ENCODE measurements at regions not wholly inside any gene's neighbourhood (a gene's known extent, or its start where the extent isn't known, plus 50 kb on each side); places are given as distances from the start of the nearest gene placed in this dataset.

DNA sequence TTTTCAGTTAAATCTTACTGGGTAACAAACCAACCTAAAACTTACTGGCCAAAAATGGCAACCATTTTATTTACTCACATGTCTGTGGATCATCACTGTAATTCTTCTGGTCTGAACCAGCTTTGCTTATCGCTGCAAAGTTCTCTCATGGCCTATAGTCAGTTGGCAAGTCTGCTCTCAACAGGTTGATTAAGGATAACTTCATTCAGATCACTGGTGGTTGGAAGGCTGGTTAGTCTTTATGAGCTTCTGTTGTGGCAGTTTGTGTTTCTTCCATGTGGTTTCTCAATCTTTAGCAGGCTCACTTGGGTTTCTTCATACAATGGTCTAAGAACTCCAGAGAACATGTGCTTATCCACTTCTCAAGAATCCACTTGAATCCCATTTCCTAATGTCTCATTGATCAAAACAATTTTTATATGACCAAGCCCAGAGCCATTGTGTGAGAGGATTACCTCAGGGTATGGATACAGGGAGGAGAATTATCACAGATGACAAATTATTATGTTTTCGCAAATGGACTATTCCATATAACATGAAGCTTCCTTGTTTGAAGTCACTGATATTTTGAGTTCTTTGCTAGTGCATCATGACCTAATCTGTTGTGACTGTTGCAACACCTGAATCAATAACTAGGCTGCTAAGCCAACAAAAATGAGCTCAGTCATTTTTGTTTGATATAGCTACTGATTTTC, 155.4 kb upstream of the BMP2 start:
- Histone ChIP-seq H3K27ac (ENCODE audit: low read depth, low read length) (no peak overlapping the region), H3K4me1 (ENCODE audit: control insufficient read depth, low read length) (no peaks in the 10 kb centered on the region), H3K79me2 (ENCODE audit: control insufficient read depth, low read length) (no peaks in the 10 kb centered on the region), H3K9me2 (replicated peaks; ENCODE audit: control insufficient read depth, low read length) (no peaks in the 10 kb centered on the region), H3K27me3 (ENCODE audit: control insufficient read depth, low read length) (no peaks in the 10 kb centered on the region), H4K20me1 (ENCODE audit: control insufficient read depth, insufficient read depth, low read depth, low read length) (no peaks in the 10 kb centered on the region), H3F3A (ENCODE audit: control insufficient read depth, insufficient read depth) (no peaks in the 10 kb centered on the region), H3K9me3 (ENCODE audit: control insufficient read depth, insufficient read depth, low read length) (no peaks in the 10 kb centered on the region), H3K36me3 (ENCODE audit: control insufficient read depth, low read length) (no peaks in the 10 kb centered on the region), H3K4me2 (ENCODE audit: low read length) (no peak overlapping the region), H3K4me3 (ENCODE audit: low read length) (no peak overlapping the region)
- TF ChIP-seq CTCF (IDR thresholded peaks at IDR 0.05; ENCODE audit: low read depth, low read length, poor library complexity, severe bottlenecking) (no peak), EZH2phosphoT487 (IDR thresholded peaks at IDR 0.05; ENCODE audit: borderline replicate concordance, low read length) (no peak)

GRCh38 chr20:6606651-6607050, 160.8 kb upstream of the BMP2 start:
- H3K79me2 ChIP-seq (ENCODE audit: control insufficient read depth, low read length) = no peaks in the 10 kb centered on the region

GRCh38 chr20:6605055-6605935, 162.2 kb upstream of the BMP2 start:
- TF ChIP-seq EZH2phosphoT487 (IDR thresholded peaks at IDR 0.05; ENCODE audit: borderline replicate concordance, low read length) (no peak), CTCF (IDR thresholded peaks at IDR 0.05; ENCODE audit: low read depth, low read length, poor library complexity, severe bottlenecking) (no peak)

More at GRCh38 chr20:6606651-6607050, 160.8 kb upstream of the BMP2 start:
- no peak for TF ChIP-seq CTCF (IDR thresholded peaks at IDR 0.05; ENCODE audit: low read depth, low read length, poor library complexity, severe bottlenecking)
- no peak for TF ChIP-seq EZH2phosphoT487 (IDR thresholded peaks at IDR 0.05; ENCODE audit: borderline replicate concordance, low read length)
- H3K27ac ChIP-seq (ENCODE audit: low read depth, low read length) = no peak overlapping the region
- H3K9me2 ChIP-seq (replicated peaks; ENCODE audit: control insufficient read depth, low read length) = no peaks in the 10 kb centered on the region
- no peak overlapping the region for H3K4me3 ChIP-seq (ENCODE audit: low read length)
- H3K27me3 ChIP-seq (ENCODE audit: control insufficient read depth, low read length) = peaks cover 6% of the 10 kb centered on the region
- H3K36me3 ChIP-seq (ENCODE audit: control insufficient read depth, low read length) = no peaks in the 10 kb centered on the region
- no peaks in the 10 kb centered on the region for H4K20me1 ChIP-seq (ENCODE audit: control insufficient read depth, insufficient read depth, low read depth, low read length)
- H3K4me1 ChIP-seq (ENCODE audit: control insufficient read depth, low read length) = no peaks in the 10 kb centered on the region
- H3F3A ChIP-seq (ENCODE audit: control insufficient read depth, insufficient read depth) = no peaks in the 10 kb centered on the region
- no peak overlapping the region for H3K4me2 ChIP-seq (ENCODE audit: low read length)
- H3K9me3 ChIP-seq (ENCODE audit: control insufficient read depth, insufficient read depth, low read length) = no peaks in the 10 kb centered on the region

More at GRCh38 chr20:6605055-6605935, 162.2 kb upstream of the BMP2 start:
- no peaks in the 10 kb centered on the region for H3K9me2 ChIP-seq (replicated peaks; ENCODE audit: control insufficient read depth, low read length)
- H3F3A ChIP-seq (ENCODE audit: control insufficient read depth, insufficient read depth) = no peaks in the 10 kb centered on the region
- no peaks in the 10 kb centered on the region for H3K4me1 ChIP-seq (ENCODE audit: control insufficient read depth, low read length)
- no peak overlapping the region for H3K27ac ChIP-seq (ENCODE audit: low read depth, low read length)
- no peak overlapping the region for H3K4me3 ChIP-seq (ENCODE audit: low read length)
- no peaks in the 10 kb centered on the region for H3K79me2 ChIP-seq (ENCODE audit: control insufficient read depth, low read length)
- no peaks in the 10 kb centered on the region for H3K36me3 ChIP-seq (ENCODE audit: control insufficient read depth, low read length)
- H3K9me3 ChIP-seq (ENCODE audit: control insufficient read depth, insufficient read depth, low read length) = no peaks in the 10 kb centered on the region
- H3K27me3 ChIP-seq (ENCODE audit: control insufficient read depth, low read length) = peaks cover 6% of the 10 kb centered on the region
- H4K20me1 ChIP-seq (ENCODE audit: control insufficient read depth, insufficient read depth, low read depth, low read length) = no peaks in the 10 kb centered on the region
- no peak overlapping the region for H3K4me2 ChIP-seq (ENCODE audit: low read length)
